HG03139 (cell line): ENCODE measurements at regions not wholly inside any gene's neighbourhood (a gene's known extent, or its start where the extent isn't known, plus 50 kb on each side); places are given as distances from the start of the nearest gene placed in this dataset.
"Not testable (repeated sequence)": the region's sequence is repeated elsewhere in the genome, so short reads cannot be mapped to it uniquely, and the experiment has no call there.

Source experiments
- ATAC-seq: cut with Tn5 transposase; IDR thresholded peaks from one replicate; pipeline ENCODE4 v1.9.1; 2021; ENCODE audit not compliant: unreplicated experiment

GRCh38 chr13:109941951-109942350, 155.6 kb upstream of the IRS2 start:
- no peak for ATAC-seq

GRCh38 chr13:109941221-109941620, 154.8 kb upstream of the IRS2 start:
- no peak for ATAC-seq

- ATAC-seq = no peak
Measured at GRCh38 chr13:109940637-109941036, 154.3 kb upstream of the IRS2 start.

- no peak for ATAC-seq
Measured at GRCh38 chr13:109939838-109940237, 153.5 kb upstream of the IRS2 start.

GRCh38 chr13:109939180-109939579, 152.8 kb upstream of the IRS2 start:
- ATAC-seq = no peak

- ATAC-seq = no peak
Measured at GRCh38 chr13:109938255-109938936, 152.0 kb upstream of the IRS2 start.

GRCh38 chr13:109934520-109934919, 148.1 kb upstream of the IRS2 start:
- not testable (repeated sequence) for ATAC-seq

DNA sequence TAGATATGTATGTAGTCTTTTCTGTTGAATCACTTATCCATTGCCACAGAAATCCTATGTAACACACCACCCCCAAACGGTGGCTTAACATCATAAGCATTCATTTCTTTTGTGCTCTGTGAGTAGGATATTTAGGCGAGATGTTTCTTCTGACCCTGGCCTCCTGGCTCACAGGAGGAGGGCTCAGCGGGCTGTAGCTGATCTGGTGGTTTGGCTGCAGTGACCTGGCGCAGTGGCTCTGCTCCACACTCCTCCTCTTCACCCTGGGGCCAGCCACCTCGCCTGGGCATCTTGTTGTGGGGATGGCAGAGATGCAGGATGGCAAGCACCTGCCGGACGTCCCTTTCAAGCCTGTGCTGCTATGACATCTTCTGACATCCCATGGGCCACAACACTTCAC, 147.1 kb upstream of the IRS2 start:
- ATAC-seq = no peak

DNA sequence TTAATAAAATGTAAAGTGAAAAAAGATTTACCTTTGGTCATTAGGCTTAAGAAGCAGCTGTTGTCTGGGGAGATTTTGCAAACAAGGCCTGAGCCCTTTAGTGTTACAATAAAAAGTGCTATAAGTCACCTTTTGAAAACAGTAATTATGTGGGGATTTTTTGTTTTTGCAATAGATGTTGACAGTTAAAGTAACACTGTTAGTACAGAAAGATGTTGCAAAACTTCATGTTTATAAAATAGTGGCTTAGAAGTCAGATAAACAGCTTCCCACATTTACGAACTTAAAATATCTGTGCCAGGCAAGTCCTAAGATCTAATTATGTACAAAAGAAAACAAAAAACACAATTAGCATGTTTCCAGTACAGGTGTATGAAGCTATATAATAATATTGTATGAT, 138.0 kb upstream of the IRS2 start:
- ATAC-seq = no peak

- ATAC-seq = no peak
Measured at GRCh38 chr13:109922518-109922917, 136.1 kb upstream of the IRS2 start.

- no peak for ATAC-seq
Measured at GRCh38 chr13:109919715-109920375, 133.5 kb upstream of the IRS2 start.

- ATAC-seq = no peak
Measured at GRCh38 chr13:109918179-109918711, 131.9 kb upstream of the IRS2 start.

DNA sequence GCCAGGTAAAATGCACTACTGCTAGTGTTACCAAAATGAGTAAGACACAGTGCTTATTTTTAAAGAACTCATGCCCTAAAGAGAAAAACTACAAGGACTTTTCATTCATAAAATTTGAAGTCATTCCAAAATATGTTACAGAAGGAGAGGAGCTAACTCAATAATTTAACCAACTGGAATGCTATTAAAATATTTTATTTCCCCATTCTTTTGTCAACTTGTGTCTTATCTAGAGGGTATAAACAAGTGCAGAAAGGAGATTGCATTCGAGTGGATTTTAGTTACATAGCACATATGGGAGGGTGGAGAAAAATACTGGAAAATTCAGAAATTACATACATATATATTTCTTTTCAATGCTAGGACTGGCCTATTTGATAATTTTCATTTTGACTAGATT, 131.0 kb upstream of the IRS2 start:
- no peak for ATAC-seq

GRCh38 chr13:109913936-109914510, 127.6 kb upstream of the IRS2 start:
- ATAC-seq = no peak

GRCh38 chr13:109913186-109913585, 126.8 kb upstream of the IRS2 start:
- no peak for ATAC-seq

DNA sequence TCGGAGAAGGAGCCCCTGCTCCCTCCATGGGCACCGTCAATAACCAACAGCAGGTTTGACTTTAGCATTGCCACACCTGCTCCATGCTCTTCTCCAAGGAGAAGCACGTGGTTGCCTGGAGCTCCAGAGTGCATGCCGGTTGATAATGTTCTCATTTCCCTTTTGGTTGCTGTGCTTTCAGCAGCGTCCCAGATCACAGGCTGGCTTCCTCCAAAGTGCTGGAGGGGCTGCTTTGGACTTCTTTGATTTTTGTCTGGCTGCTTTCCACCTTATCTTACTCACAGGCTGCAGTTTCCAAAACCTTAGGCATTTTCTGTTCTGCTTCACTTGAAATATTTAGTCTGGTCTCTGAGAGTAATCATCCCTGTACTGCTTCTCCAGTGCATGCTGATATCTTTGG, 123.8 kb upstream of the IRS2 start:
- no peak for ATAC-seq

DNA sequence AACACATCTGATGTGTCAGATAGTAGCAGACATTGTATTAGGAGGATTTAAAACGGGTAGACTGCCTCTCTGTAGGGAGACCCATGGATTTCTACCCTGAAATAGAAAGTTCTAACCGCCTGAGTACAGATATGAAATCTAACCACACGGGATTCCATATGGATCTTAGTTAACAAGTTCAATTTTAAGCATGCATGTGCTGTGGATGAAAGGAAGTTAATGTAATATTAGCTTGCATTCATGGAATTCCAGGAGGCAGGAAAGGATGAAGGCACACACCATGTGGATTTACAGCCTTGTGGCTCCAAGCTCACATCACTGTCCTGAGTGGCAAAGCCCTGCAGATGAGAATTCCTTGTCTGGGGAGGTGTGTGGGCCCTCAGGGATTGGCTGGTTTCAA, 120.6 kb upstream of the IRS2 start:
- no peak for ATAC-seq

DNA sequence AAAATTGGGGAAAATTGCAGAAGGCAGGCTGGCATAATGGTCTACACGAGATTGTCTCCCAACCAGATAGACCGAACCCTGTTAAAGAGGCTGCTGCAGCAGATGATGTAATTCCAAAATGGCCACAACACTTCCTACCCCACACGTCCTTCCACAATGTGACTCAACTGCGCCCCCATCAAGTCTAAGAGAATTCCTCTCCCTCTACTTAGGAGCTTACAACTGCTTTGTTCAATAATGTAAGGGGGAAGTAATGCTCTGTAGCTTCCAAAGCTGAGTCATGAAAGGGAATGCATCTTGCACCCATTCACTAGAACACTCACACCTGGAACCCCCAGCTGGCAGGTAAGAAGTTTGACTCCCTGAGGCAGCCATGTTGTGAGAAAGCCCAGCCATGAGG, 117.8 kb upstream of the IRS2 start:
- no peak for ATAC-seq

- no peak for ATAC-seq
Measured at GRCh38 chr13:109900741-109901140, 114.4 kb upstream of the IRS2 start.

DNA sequence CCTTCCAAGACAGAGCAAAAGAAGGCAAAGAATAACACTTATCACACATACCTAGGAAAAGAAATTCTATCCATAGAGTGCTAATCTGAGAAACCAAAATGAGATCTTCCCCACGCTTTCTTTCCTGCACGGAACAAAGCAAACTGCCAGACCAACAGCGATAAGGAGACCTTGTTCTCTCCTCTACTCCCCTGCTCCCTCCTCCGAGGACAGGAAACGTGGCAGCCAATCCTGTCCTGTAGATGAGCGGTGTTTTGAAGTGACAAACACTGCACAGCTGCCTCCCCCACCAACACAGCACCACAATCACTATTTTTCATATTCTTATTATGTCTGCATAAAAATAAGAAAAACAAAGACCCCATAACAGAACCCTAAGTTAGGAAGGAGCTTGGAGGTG, 113.9 kb upstream of the IRS2 start:
- no peak for ATAC-seq

DNA sequence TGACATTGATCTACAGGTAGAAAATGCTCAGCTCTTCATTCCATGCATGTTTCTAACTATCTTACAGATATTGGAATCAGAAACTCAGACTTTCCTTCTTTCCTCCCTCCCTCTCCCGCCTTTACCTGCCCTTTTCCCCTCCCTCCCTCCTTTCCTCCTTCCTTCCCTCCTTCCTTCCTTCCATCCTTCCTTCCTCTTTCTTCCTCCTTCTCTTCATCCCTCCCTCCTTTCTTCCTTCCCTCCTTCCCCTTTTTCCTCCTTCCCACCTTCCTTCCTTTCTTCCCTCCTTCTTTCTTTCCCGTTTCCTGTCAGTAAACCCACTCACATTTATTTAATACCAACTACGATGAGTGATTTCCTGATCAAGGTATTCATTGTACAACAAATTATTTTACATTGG, 113.4 kb upstream of the IRS2 start:
- ATAC-seq = no peak

GRCh38 chr13:109899316-109899715, 112.9 kb upstream of the IRS2 start:
- no peak for ATAC-seq
